ENCODE measurements at regions not wholly inside any gene's neighbourhood (a gene's known extent, or its start where the extent isn't known, plus 50 kb on each side); places are given as distances from the start of the nearest gene placed in this dataset.

DNA sequence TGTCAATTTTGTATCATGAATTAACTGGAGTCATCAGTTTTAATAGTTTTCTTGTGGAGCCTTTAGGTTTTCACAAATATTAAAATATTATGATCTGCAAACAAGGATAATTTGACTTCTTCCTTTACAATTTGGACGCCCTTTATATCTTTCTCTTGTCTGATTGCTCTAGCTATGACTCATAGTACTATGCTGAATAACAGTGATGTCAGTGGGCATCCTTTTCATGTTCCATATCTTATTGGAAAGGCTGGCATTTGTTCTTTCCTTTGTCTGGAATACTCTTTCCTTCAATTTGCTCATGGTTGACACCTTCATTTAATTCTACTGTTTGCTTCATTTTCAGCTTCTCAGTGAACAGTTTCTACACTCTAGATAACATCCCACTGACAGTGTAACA lies 1129.3 kb downstream of the SLITRK5 start:
- DNase-seq (no peak), ATAC-seq (no peak), FAIRE-seq (no peak)
- Histone ChIP-seq H3K4me1 (no peaks in the 10 kb centered on the region), H3K9me3 (peaks cover 0 to 2% (median 0%) of the 10 kb centered on the region in 4 donors), H3K36me3 (no peaks in the 10 kb centered on the region), H3K4me3 (no peak overlapping the region), H3K27me3 (no peaks in the 10 kb centered on the region), H3K27ac (no peak overlapping the region)
- TF ChIP-seq CTCF (IDR thresholded peaks at IDR 0.05): no peak
- intact Hi-C loops (cut with DNase I): no loop called here
- WGBS, 2 donors: 47 to 49% methylated on average over 1 of the region's 1 CpG

DNA sequence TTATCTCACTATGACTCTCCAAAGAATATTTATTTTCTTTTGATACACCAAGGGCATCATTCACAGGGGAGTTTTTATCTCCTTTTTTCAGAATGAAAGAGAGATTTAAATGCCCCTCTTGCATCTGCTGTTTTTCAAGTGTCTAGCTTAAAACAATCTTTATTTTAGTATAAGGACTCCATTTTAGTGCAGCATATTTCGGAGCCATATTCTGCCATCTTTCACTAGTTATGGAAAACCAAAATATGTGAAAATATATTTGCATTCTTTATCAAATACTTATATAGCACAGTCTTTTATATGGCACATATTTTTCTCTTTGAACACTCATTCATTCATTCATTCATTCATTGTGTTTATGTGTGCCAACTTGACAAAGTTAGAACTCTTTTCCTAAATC lies 1130.2 kb downstream of the SLITRK5 start:
- Histone ChIP-seq H3K4me1 (no peaks in the 10 kb centered on the region), H3K36me3 (no peaks in the 10 kb centered on the region), H3K4me3 (no peak overlapping the region), H3K9me3 (peaks cover 0 to 2% (median 0%) of the 10 kb centered on the region in 4 donors), H3K27ac (no peak overlapping the region), H3K27me3 (no peaks in the 10 kb centered on the region)
- ATAC-seq: no peak
- intact Hi-C loops (cut with DNase I): no loop called here
- no peak for TF ChIP-seq CTCF (IDR thresholded peaks at IDR 0.05)
- no peak for DNase-seq
- 81 to 90% methylated on average over 1 of the region's 1 CpG for WGBS, 2 donors
- FAIRE-seq: no peak

DNA sequence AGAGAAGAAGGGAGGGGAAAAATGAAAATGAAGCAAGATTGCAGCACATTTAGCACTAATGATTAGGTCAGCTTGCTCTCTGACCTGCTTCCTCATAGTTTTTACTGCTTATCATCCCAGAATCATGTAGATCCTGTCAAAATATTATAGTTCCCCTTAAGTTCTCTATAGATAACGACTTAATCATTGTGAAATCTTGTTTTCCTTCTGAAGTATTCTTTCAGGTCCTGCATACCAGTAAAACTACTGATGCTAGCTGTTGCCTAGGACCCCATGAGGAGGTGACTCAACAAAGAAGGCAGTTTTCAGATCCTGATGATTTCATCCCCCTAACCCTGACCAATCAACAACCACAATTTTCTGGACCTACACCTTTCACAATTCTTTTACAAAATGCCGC lies 1131.7 kb downstream of the SLITRK5 start:
- no peak for TF ChIP-seq CTCF (IDR thresholded peaks at IDR 0.05)
- no peaks in the 10 kb centered on the region for H3K36me3 ChIP-seq
- H3K4me3 ChIP-seq: no peak overlapping the region
- no peak for ATAC-seq
- intact Hi-C loops (cut with DNase I): no loop called here
- no peak for DNase-seq
- no peaks in the 10 kb centered on the region for H3K27me3 ChIP-seq
- WGBS, 2 donors: 45 to 59% methylated on average over 2 of the region's 2 CpGs
- H3K27ac ChIP-seq: no peak overlapping the region
- H3K9me3 ChIP-seq: peaks cover 0 to 2% (median 0%) of the 10 kb centered on the region in 4 donors
- no peaks in the 10 kb centered on the region for H3K4me1 ChIP-seq
- FAIRE-seq: no peak

DNA sequence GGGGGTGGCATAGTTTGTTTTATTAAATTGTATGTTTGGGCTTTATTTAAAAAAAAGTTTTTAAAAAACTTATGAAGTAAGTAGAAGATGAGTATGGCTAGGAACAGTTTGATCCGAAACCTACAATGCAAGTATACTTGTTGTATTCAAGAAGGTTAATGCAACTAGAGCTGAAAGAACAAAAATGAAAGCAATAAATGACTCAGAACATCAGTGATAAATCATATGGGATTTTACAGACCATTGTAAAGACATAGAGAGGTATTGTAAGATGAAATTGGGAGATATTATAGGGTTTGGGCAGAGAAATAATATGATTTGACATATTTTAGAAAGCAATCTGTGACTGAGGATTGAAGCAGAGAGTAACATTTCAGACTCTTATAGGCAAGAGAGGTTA lies 1135.3 kb downstream of the SLITRK5 start:
- ATAC-seq: no peak
- Histone ChIP-seq H3K9me3 (peaks cover 0 to 2% (median 0%) of the 10 kb centered on the region in 4 donors), H3K4me1 (no peaks in the 10 kb centered on the region), H3K36me3 (no peaks in the 10 kb centered on the region), H3K4me3 (no peak overlapping the region), H3K27me3 (no peaks in the 10 kb centered on the region), H3K27ac (no peak overlapping the region)
- no peak for DNase-seq
- intact Hi-C loops (cut with DNase I): no loop called here
- 75 to 87% methylated on average over 1 of the region's 1 CpG for WGBS, 2 donors
- no peak for TF ChIP-seq CTCF (IDR thresholded peaks at IDR 0.05)
- FAIRE-seq: no peak

DNA sequence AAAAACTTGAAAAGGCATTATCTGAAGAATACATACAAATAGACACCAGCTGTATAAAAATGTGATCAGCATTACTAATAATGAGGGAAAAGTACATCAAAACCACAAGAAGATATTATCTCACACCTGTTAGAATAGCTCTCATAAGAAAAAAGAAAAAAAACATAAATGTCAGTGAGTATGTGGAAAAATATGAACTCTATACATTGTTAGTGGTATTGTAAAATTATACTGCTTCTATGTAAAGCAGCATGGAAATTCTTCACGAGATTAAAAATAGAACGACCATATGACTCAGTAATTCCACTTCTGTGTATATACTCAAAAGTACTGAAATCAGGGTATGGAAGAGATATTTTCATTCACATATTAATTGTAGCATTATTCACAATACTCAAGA lies 1146.4 kb downstream of the SLITRK5 start:
- DNase-seq (no peak), FAIRE-seq (no peak)

More for the DNA sequence above, 1146.4 kb downstream of the SLITRK5 start:
- Histone ChIP-seq H3K4me1 (no peaks in the 10 kb centered on the region), H3K36me3 (no peaks in the 10 kb centered on the region), H3K27me3 (no peaks in the 10 kb centered on the region), H3K9me3 (no peaks in the 10 kb centered on the region), H3K27ac (no peak overlapping the region), H3K4me3 (no peak overlapping the region)
- intact Hi-C loops (cut with DNase I): no loop called here
- TF ChIP-seq CTCF (IDR thresholded peaks at IDR 0.05): no peak
- WGBS, 2 donors: 68 to 93% methylated on average over 2 of the region's 2 CpGs
- ATAC-seq: no peak
